GM12865 (cell line): ENCODE measurements at regions not wholly inside any gene's neighbourhood (a gene's known extent, or its start where the extent isn't known, plus 50 kb on each side); places are given as distances from the start of the nearest gene placed in this dataset.

ENCODE experiments used
- DNase-seq: peaks from one replicate; pipeline ENCODE4 v3.0.0; 2010; ENCODE audit warnings: low read depth
- H3K4me3 ChIP-seq: 2 replicates; pipeline ENCODE4 v1.5.1; 2011; ENCODE audit warnings: mild to moderate bottlenecking, low read depth, low read length, control low read depth
- CTCF ChIP-seq: IDR thresholded peaks from 2 replicates; pipeline ENCODE4 v1.5.1; 2011; ENCODE audit warnings: low read length, control low read depth, low read depth, inconsistent platforms; ENCODE audit not compliant: insufficient read depth; ENCODE audit errors: missing control alignments

- no peak overlapping the region for H3K4me3 ChIP-seq
- TF ChIP-seq CTCF = peak; percentile 74
- DNase-seq = peak; percentile 52
These were observed 563.6 kb upstream of the SEMA3D start for GRCh38 chr7:85750454-85750949.

GRCh38 chr7:85749696-85750453, 563.0 kb upstream of the SEMA3D start:
- no peak overlapping the region for H3K4me3 ChIP-seq
- TF ChIP-seq CTCF = no peak
- peak; percentile 12 for DNase-seq

GRCh38 chr7:85748861-85749260, 562.0 kb upstream of the SEMA3D start:
- no peak for DNase-seq
- H3K4me3 ChIP-seq = no peak overlapping the region
- TF ChIP-seq CTCF = no peak

GRCh38 chr7:85737426-85737825, 550.6 kb upstream of the SEMA3D start:
- no peak for DNase-seq
- no peak overlapping the region for H3K4me3 ChIP-seq
- no peak for TF ChIP-seq CTCF

GRCh38 chr7:85736085-85736484, 549.2 kb upstream of the SEMA3D start:
- TF ChIP-seq CTCF = no peak
- no peak overlapping the region for H3K4me3 ChIP-seq
- DNase-seq = no peak

GRCh38 chr7:85734823-85735222, 548.0 kb upstream of the SEMA3D start:
- DNase-seq = no peak
- no peak for TF ChIP-seq CTCF
- no peak overlapping the region for H3K4me3 ChIP-seq
